UCSD-AML1 (cell line): ENCODE measurements at regions not wholly inside any gene's neighbourhood (a gene's known extent, or its start where the extent isn't known, plus 50 kb on each side); places are given as distances from the start of the nearest gene placed in this dataset.

ENCODE experiments used
- DNase-seq: peaks from one replicate; lab custom pipeline; 2025; ENCODE audit not compliant: unreplicated experiment; lab: John Stamatoyannopoulos, UW

DNA sequence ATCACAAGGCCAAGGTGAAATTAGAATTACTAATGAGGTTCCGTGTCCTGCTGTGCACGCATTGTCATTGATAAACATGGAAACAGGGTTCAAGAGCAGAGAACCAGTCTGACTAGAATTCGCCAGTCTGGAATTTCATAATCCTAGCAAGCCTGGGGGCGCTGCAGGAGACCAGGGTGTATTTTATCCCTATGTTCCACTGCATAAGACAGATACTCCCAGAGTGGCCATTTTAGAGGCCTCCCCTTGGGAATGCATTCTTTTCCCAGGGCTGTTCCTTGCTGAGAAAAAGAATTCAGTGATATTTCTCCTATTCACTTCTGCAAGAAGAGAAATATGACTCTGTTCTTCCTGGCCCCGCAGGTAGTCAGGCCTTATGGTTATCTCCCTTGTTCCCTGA is 1387.7 kb downstream of the MAT2B start:
- no peak for DNase-seq

DNA sequence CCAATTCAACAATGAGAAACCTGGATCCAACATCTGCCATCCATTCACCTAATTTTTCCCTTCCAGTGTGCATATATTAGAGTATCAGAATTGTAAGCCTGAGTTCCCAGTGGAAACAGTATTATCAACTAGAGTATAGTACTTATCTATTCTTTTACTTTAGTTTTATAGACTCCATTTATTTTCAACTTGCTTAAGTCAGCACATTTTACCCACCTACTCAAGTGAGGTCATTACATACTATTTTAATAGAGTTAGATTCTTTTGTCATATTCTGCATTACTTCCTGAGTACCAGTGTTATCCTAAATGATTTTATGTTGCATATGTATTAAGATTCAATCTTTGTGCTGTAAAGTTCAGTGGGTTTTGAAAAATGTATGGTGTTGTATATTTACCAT is 1393.3 kb downstream of the MAT2B start:
- DNase-seq: no peak

DNA sequence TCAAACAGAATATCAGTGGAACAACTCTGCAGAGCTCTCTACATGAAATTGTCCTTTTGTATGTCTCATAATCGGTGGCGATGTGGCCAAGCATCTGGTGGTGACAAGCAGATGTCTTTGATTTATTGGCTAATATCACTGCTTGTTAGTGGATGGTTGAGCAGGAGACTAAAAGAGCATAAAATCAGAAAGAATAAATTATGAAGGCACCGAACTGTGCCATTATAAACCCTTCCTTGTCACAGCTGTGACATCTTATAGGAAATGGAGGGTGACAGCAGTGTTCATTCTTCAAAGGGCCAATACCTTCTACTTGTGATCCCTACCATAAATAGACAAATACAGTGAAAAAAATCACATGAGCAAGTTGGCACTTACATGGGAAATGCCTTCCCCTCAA is 1404.3 kb downstream of the MAT2B start:
- no peak for DNase-seq

DNA sequence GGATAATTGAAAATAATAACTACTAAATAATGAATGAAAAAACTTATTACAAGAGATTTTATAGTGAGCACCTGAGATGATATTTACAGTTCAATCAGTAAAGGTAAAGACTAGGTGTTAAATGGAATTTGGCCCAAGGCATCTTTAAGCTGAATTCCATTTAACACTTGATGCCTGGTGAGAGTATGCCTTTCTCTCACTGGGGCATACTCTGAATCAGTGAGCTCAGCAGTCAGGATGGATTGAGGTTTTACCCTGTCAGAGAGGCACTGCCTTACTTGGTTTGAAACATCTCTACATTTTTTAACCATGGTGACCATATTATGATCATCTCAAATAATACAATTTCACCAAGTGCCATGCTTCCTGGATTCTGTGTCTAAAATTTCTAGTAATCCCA is 1416.3 kb downstream of the MAT2B start:
- no peak for DNase-seq

DNA sequence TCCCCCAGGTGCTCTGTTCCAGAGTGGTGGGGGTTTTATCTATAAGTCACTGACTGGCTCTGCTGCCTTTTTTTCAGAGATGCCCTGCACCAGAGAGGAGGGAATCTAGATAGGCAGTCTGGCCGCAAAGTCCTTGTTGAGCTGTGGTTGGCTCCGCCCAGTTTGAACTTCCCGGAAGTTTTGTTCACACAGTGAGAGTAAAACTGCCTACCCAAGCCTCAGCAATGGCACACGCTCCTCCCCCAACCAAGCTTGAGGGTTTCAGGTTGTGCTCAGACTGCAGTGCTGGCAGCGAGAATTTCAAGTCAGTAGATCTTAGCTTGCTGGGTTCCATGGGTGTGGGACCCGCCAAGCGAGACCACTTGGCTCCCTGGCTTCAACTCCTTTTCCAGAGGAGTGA is 1428.6 kb downstream of the MAT2B start:
- DNase-seq: no peak

DNA sequence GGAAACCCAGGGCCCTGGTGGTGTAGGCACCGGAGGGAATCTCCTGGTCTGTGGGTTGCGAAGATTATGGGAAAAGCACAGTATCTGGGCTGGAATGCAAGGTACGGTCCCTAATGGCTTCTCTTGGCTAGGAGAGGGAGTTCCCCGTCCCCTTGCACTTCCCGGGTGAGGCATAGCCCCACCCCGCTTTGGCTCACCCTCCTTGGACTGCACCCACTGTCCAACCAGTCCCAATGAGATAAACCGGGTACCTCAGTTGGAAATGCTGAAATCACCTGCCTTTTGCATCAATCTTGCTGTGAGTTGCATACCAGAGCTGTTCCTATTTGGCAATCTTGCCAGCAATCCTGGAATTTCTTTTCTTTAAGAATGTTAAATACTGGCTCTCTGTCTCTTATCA is 1429.1 kb downstream of the MAT2B start:
- no peak for DNase-seq

DNA sequence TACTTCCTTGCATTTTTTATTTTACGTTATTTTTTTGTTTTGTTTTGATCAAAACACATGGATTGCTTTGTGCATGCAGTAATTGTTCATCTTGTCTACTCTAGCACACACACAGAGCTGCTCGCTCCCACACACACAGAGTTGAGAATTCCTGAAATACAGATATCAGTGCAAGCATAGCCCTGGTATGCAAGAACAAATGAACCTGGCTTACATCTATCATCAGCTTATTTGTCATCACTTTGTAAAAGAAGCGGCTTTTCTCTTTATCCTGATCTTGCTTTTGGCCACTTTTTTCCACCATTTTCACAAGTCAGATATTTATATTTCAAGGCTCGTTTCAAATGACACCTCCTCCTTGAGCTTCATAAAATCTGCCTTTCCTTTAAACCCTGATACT is 1435.7 kb downstream of the MAT2B start:
- no peak for DNase-seq

DNA sequence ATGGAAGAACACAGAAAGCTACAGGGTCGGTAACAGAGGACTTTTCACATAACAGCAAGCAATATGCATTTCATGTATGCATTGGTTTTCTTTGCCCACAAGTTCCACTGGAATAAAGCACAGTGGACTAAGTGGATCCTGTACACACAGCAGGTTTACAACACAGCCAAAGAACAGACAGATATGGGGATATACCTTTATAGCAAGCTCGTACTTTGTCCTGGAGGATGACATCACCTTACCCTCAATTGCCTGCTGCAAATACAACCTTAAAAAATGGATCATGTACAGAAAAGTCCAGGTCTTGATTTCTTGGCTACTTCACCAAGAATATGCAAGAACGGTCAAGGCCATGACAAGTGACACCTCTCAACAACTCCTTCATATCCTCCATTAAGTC is 1445.5 kb downstream of the MAT2B start:
- DNase-seq: no peak

DNA sequence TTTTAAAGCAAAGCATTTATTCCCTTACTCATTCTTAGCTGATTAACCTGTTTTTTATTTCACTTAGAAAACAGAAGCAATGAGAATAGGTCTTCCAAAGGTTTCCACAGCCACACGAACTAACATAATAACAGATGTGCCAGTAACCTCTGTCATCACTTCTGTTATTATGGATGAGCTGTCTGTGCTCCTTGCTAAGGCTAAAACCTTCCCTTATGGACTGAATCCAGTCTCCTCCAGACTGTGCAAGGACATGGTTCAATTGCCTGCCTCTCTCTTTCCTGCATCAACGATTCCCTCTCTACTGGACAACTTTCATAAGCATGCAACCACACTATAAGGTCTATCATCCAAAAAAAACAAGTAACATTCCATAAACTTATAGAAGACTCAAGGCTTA is 1446.2 kb downstream of the MAT2B start:
- DNase-seq: no peak

DNA sequence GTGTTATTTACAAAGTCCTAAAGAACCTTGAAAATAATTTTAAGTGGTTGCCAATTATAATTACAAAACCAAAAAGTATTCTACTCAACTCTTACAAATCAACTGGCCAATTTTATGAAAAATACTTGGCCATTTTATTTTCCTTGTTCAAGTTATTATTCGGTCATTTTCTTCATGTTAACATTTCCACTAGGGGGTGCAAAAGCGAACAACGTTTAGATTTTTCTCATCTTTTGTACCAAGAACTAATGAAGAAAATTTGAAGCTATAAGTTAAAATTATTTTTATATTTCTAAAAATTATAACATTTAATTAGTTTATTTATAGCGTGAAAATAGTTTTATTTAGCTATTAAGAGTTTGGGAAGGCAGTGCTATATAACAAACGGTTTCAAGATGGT is 1453.3 kb downstream of the MAT2B start:
- no peak for DNase-seq

DNA sequence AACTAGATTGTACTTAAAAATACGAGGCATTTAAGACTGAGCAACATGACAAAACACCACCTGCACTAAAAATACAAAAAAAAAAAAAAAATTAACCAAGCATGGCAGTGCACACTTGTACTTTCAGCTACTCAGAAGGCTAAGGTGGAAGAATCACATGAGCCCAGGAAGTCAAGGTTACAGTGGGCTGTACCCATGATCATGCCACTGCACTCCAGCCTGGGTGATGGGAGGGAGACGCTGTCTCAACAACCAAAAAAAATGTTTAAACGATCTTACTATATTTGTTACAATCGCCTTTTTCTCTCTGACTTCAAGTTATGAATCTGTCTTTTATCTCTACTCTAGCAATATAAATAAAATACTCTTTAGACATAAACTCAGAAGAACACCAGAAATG is 1454.3 kb downstream of the MAT2B start:
- DNase-seq: no peak

DNA sequence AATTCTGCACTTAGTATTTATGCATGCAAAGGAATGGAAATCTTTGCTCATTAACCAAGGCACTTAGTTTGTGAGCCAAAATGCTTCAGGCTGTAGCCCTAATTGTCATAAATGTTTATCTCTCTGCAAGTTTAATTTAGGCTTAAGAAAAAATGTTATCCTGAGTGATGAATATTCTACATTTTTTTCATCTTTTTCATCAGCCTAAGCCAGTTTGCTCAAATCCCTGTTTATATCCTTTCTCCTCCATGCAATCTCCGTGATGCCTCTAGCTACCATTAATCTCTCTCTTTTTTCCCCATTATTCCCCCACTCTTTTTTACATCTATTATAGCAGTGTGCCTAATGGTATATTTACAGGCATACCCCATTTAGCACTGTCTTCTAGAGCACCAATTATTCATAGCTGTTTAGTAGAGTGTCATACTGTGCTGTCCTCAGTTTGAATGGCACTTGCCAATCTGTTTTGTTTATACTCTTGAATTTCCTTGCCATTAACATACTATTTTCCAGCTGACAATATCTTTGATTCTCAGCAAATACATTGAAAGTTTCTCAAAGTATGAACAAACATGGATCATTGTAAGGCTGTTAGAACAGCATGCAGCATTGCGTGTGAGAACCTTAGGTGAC is 1457.0 kb downstream of the MAT2B start:
- DNase-seq: no peak

DNA sequence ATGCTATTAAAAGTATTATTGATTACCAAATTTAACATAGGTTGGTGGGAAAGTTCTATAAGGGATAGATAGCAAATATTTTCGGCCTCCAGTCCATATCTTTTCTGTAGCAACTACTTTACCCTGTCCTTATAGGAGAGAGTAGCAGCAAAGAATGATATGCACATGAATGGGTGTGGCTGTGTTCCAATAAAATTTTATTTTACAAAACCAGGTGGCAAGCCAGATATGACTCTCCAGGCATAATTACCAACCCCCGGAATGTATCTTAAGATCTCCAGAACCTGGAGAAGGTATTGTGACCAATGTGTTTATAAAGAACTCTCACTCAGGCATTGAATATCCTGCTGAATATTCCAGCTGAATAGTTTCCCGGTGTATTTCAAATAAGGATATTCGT is 1461.2 kb downstream of the MAT2B start:
- DNase-seq: no peak

DNA sequence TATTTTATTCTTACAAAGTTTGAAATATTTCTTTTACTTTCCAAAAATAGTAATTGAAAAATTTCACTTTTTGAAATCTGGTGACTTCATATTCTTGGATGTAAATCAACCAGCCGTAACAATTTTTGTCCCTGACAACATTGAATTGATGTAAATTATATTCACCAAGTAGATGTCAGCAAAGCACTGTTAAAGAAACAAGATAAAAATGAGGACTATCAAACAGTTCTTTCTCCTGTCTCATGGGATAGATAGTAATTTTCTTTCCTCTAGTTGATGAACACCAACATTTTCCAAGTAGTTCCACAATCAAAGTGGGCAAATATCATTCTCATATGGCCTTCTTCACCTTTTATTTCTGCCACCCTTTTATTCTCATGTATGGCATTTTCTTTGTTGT is 1461.9 kb downstream of the MAT2B start:
- no peak for DNase-seq

DNA sequence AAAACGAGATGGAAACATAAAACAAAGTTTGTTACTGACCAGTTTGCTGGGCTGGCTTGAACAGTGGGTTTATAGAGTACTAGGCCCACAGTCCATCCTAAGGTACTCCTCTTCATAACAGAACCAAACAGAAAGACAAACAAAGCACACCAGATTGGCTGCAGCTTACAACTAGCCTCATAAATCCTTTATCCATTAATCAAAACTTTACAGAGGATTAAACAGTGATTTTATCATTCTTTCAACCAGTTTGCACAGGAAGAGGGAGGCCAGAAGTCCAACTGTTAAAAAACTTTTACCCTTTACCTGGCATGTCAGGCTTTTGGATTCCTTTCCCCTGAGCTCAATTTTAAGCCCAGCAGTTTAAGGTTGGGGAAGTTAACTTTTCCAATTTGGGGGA is 1467.6 kb downstream of the MAT2B start:
- DNase-seq: no peak

DNA sequence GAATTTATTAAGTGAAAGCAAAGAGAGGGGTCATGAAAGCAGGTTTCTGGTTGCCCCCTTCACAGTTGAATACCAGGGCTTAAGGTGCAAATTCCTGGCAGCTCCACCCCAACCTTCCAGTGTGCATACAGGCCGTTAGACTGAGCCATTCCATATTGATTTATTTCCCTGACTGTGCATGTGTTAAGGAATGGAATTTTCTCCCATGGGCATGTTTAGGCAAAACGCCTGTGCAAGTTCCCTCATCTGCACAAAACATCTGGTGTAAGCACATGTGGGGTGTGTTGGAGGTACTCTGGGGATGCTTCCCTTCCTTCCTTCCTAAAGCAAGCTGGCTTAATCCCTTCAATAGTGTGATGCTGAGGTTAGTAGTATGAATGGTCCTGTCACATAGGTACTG is 1470.6 kb downstream of the MAT2B start:
- DNase-seq: no peak

DNA sequence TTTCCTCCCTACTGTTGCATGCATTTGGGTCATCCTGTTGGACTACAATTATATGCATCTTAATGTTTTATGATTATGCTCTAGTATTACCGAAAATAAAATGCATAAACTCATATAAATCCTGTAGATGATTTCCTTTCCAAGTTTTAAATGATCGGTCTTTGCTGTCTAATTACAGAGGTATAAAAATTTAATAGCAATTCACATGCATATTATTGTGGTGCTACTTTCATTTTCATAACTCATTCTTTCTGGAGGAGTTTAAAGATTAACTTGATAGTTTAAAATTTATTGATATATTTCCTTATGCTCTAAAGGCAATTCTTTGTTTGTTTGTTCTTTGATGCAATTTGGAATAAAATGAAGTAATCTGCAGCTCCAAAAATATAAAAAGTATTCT is 1475.1 kb downstream of the MAT2B start:
- no peak for DNase-seq

DNA sequence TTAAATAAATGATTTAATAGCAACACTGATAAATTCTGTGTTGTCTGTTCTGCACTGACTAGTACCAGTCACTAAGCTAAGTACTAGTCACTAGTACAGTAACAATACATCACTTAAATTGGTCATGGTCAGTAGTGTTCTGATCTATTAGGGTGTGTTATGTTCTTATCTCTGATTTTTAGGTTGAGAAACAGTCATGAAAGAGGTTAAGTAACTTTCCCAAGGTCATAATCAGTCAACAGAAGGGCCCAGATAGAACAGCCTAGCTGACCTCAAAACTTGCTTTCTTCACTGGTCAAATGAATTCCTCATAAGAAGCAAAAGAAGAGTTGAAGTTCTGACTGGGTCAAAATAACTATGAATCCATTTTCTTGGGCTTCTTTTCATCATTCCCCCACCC is 1492.7 kb downstream of the MAT2B start:
- DNase-seq: no peak

DNA sequence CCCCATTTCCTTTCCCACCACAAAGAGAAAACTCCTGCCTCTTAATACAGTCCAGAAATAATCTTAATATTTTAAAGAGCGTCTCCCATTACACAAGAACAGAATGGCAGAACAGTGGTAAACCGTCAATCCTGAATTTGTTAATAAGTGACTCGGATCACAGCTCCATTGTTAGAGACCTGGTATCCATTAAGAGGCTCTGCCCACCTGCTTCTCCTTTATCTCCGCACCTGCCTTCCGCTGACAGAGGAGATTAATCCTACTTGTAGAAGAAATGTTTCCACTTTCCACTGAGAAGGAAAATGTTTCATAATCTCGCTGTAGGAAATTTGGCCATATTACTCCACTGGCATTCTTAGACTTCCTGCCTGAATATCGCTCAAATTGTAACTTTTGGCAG is 1493.2 kb downstream of the MAT2B start:
- DNase-seq: no peak

DNA sequence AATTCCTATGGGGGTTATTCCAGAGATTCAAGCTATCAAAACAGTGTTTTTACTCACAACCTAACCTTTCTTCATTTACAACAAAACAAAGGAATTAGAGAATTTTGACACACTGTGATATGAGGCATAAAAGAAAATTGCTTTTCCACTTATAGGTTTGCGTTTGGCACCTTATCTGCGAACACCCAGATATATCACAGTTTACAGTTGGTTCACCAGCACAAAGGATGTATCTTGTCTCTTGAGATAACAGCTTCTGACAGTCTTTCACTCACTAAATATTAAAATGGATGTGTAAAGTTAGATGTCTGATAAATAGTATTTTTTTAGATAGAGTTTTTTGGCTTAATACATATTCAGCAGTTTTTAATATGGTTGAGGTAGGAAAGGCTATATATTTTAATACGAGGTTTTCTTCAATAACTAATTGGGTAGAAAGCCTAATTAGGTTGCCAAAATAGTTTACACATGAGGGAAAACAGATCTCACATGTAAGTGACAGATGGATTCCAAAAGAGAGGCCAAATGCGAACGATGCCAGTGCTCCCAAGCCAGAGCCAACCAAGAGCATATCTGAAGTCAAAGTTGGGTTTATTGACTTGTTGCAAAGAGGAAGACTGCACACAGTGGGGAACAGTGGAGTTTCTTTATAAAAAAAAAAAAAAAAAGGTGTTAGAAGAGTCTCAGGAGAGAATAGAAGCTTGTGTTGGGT is 1495.2 kb downstream of the MAT2B start:
- DNase-seq: no peak

DNA sequence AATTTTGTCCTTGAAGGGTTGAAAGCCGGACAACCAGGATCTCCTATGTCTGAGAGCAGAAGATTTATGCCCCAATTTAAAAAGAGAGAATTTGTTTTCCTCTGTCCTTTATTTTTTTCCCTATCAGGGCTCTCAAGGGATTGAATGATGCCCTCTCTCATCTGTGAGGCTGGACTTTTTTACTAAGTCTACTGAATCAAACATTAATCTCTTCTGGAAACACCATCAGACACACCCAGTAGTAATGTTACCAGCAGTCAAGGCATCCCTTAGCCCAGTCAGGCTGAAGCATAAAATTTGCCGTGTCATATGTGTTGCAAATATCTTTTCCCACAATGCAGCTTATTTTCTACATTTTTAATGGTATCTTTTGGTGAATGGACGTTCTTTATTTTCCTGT is 1497.9 kb downstream of the MAT2B start:
- DNase-seq: no peak

DNA sequence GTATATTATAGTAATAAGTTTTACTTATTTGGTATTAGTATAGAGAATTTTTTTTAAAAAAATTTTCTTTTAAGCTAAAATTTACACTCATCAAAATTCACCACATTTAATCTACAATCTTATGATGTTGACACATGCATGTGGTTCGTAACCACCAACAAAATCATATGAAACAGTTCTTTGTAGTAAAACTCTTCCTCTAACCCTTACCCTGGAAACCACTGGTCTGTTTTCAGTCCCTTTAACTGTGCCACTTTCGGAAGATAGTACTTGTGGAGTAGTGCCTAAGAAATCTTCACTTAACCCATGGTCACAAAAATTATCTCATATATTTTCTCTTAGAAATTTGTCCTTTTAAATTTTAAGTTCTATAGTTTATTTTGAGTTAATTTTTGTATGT is 1498.8 kb downstream of the MAT2B start:
- DNase-seq: no peak

DNA sequence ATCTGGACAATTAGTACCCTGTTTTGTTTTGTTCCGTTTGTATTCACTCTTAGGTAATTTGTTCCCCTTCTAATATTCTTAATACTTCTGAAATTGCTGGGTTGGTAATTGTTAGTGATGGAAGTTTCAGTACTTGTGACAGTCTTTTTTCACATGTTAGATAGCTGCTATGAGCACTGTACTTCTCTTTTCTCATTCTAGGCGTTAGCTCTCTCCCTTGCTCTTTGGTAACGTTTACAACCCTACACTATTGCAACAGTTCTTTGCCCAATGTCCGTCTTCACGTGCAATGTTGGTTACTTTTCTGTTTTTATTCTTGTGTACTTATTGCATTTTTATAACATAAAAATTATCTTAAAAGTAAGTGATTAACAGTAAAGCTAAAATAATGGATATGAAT is 1509.0 kb downstream of the MAT2B start:
- DNase-seq: no peak
